HepG2 (cell line): ENCODE measurements at regions not wholly inside any gene's neighbourhood (a gene's known extent, or its start where the extent isn't known, plus 50 kb on each side); places are given as distances from the start of the nearest gene placed in this dataset.

Experiments
- ATAC-seq: fragments of 200-7000 bp; cut with Tn5 transposase; 3 replicates; pipeline ENCODE4 v1.9.1; 2020; ENCODE audit warnings: mild to moderate bottlenecking, moderate library complexity
- BruUV-seq: library from RNA; stranded (reverse); fragments of 400-500 nt; replicated peaks from 2 replicates; lab custom pipeline; 2021; lab: Mats Ljungman, UMichigan
- CTCF ChIA-PET: fragments of 300-600 bp; formaldehyde crosslinking; extraction: SDS; loops from one replicate; lab custom pipeline; 2021; ENCODE audit warnings: low total read pairs, inconsistent platforms, low intra/inter-chr PET ratio; lab: Yijun Ruan, JAX
- POLR2A ChIA-PET: fragments of 350-600 bp; sonication (Branson Sonifier 250); formaldehyde crosslinking; loops from one replicate; lab custom pipeline; 2020; ENCODE audit warnings: antibody characterized with exemption, inconsistent platforms; lab: Yijun Ruan, JAX
- DNase-seq: peaks from one replicate; pipeline ENCODE4 v3.0.0-alpha.2; 2015; ENCODE audit warnings: low spot score
- FAIRE-seq: peaks from 3 replicates; lab custom pipeline; 2011; peaks lifted over from hg19 to GRCh38; lab: Jason Lieb, UNC
- H2AFZ ChIP-seq: one replicate; pipeline ENCODE4 v1.6.1; 2011; ENCODE audit warnings: low read length, inconsistent platforms
- H3K27ac ChIP-seq: fragments of 300-600 bp; 3 replicates; pipeline ENCODE4 v1.8.0; 2011; ENCODE audit warnings: mixed run types, mild to moderate bottlenecking, mixed read lengths, low read length, inconsistent platforms; ENCODE audit not compliant: insufficient read depth; ENCODE audit errors: extremely low read length
- H3K27me3 ChIP-seq, 2 experiments: fragments of 200-600 bp in 1 of 2; 2 replicates in 1 of 2; 3 replicates in 1 of 2; pipeline versions ENCODE4 v1.6.0 to v1.8.0; 2011; ENCODE audit warnings: low read length in 2 of 2, mild to moderate bottlenecking in 2 of 2, moderate library complexity in 2 of 2, inconsistent platforms in 1 of 2; ENCODE audit not compliant: insufficient read depth in 2 of 2, control insufficient read depth in 1 of 2
- H3K36me3 ChIP-seq, 2 experiments: fragments of 200-600 bp in 1 of 2; replicated peaks in 1 of 2; 2 replicates in 1 of 2; 3 replicates in 1 of 2; pipeline versions ENCODE4 v1.5.1 to v1.8.0; 2011; ENCODE audit warnings: low read length in 2 of 2, inconsistent platforms in 1 of 2; ENCODE audit not compliant: insufficient read depth in 2 of 2, control insufficient read depth in 1 of 2
- H3K4me1 ChIP-seq: 2 replicates; pipeline ENCODE4 v1.5.1; 2012; ENCODE audit warnings: low read length, inconsistent platforms; ENCODE audit not compliant: insufficient read depth
- H3K4me2 ChIP-seq: 2 replicates; pipeline ENCODE4 v1.6.0; 2011; ENCODE audit warnings: low read depth, low read length, inconsistent platforms
- H3K4me3 ChIP-seq, 3 experiments: fragments of 200-600 bp in 1 of 3; sonication (generic), shearing (Covaris generic) in 1 of 3; replicated peaks in 1 of 3; 2 replicates each; pipeline ENCODE4 v1.5.1; 2011 to 2016; ENCODE audit warnings: low read length in 3 of 3, inconsistent platforms in 2 of 3, low read depth in 2 of 3, mild to moderate bottlenecking in 2 of 3, control low read depth in 1 of 3, mixed read lengths in 1 of 3; ENCODE audit not compliant: insufficient read depth in 1 of 3
- H3K79me2 ChIP-seq: one replicate; pipeline ENCODE4 v1.6.1; 2011; ENCODE audit warnings: low read length, inconsistent platforms; ENCODE audit not compliant: insufficient read depth
- H3K9ac ChIP-seq: 2 replicates; pipeline ENCODE4 v1.6.0; 2011; ENCODE audit warnings: mild to moderate bottlenecking, low read depth, low read length, inconsistent platforms; ENCODE audit not compliant: insufficient read depth
- H3K9me3 ChIP-seq: 2 replicates; pipeline ENCODE4 v1.5.1; 2012; ENCODE audit warnings: mild to moderate bottlenecking, low read length
- H4K20me1 ChIP-seq: 2 replicates; pipeline ENCODE4 v1.6.0; 2011; ENCODE audit warnings: inconsistent platforms, mild to moderate bottlenecking, low read length, moderate library complexity; ENCODE audit not compliant: insufficient read depth
- CEBPG ChIP-seq: IDR thresholded peaks from 2 replicates; pipeline ENCODE4 v1.6.1; 2016
- RAD21 ChIP-seq: fragments of 450-650 bp; formaldehyde crosslinking; IDR thresholded peaks from 2 replicates; pipeline ENCODE4 v1.5.0; 2020; ENCODE audit warnings: mild to moderate bottlenecking
- SMC3 ChIP-seq: IDR thresholded peaks from 2 replicates; pipeline ENCODE4 v1.6.1; 2011; ENCODE audit warnings: low read length, improper control_type of control experiment
- STAG1 ChIP-seq: sonication (generic); formaldehyde crosslinking; IDR thresholded peaks from 2 replicates; pipeline ENCODE4 v1.4.0; 2020; ENCODE audit warnings: missing genetic modification reagents
- THYN1 ChIP-seq: sonication (generic); formaldehyde crosslinking; IDR thresholded peaks from 2 replicates; pipeline ENCODE4 v1.8.1; 2023; ENCODE audit warnings: low read depth, mild to moderate bottlenecking, moderate library complexity, missing genetic modification reagents, borderline replicate concordance
- ZNF263 ChIP-seq: sonication (generic); formaldehyde crosslinking; IDR thresholded peaks from 2 replicates; pipeline ENCODE4 v1.4.0; 2020; ENCODE audit warnings: missing genetic modification reagents
- WGBS: methylation state at CpG from one replicate; pipeline ENCODE4 v1.1.6; 2017; ENCODE audit warnings: low lambda C conversion rate; 5-methylcytosine and 5-hydroxymethylcytosine counted together
- in situ Hi-C: cut with HindIII; loops from 2 replicates; pipeline ENCODE4 v1.10.0; 2017; ENCODE audit warnings: low pct_unique_long_range_greater_than_20kb; ENCODE audit not compliant: extremely low pct_ligation_motif_present
- intact Hi-C: fragments of 100-400 bp; cut with micrococcal nuclease; formaldehyde crosslinking; loops from one replicate; pipeline ENCODE4 v1.10.0; 2022; ENCODE audit not compliant: unreplicated experiment
- TF ChIP-seq, protein P1 (sequence below): sonication (generic); formaldehyde crosslinking; IDR thresholded peaks from 2 replicates; pipeline ENCODE4 v1.5.0; 2020; ENCODE audit warnings: mild to moderate bottlenecking, missing genetic modification reagents, moderate library complexity
- TF ChIP-seq, protein P2 (sequence below): sonication (generic); formaldehyde crosslinking; IDR thresholded peaks from 2 replicates; pipeline ENCODE4 v1.5.0; 2020; ENCODE audit warnings: missing genetic modification reagents

DNA sequence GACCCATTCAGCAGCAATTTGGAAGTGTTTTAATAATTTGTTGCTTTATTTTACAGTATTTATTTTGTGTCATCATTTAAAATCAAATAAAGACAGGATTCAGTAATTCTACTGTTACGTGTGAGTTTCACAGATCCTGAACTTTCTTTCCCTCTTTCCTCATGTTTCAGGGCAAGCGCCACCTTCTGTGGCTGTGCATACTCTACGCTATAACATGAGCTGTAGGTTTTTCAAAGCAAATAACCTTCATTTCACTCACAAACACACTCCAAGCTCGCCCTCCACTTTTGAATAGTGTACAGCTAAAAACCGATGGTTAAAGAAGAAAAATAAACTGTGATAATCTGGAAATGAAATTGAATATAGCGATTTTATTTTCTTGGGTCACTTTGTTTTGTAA is 753.3 kb downstream of the OLFM4 start:
- Histone ChIP-seq H3K4me1 (no peaks in the 10 kb centered on the region), H3K36me3 (no peaks in the 10 kb centered on the region), H4K20me1 (no peaks in the 10 kb centered on the region), H3K9me3 (no peaks in the 10 kb centered on the region), H3K4me3 (no peak overlapping the region), H3K4me2 (no peak overlapping the region), H3K27me3 (no peaks in the 10 kb centered on the region), H3K9ac (no peak overlapping the region), H3K27ac (no peak overlapping the region), H2AFZ (no peak overlapping the region), H3K79me2 (no peaks in the 10 kb centered on the region)
- ATAC-seq (peak; percentile 82), FAIRE-seq (no peak), DNase-seq (no peak)
- WGBS: 4% methylated on average over 6 of the region's 6 CpGs
- intact Hi-C loops: loop anchor here (1.0 kb wide), 1 partner anchor 532 kb away; no protein-coding TSS in a partner anchor
- CTCF ChIA-PET: interaction anchor here (0.9 kb wide), 1 partner anchor 1463 kb away, joined by 4 read pairs; no protein-coding TSS in a partner anchor
- BruUV-seq: no TSS peak
- in situ Hi-C loops: no loop called here
- no peak for TF ChIP-seq THYN1 (CRISPR knock-in tag)
- POLR2A ChIA-PET: no interaction called here

DNA sequence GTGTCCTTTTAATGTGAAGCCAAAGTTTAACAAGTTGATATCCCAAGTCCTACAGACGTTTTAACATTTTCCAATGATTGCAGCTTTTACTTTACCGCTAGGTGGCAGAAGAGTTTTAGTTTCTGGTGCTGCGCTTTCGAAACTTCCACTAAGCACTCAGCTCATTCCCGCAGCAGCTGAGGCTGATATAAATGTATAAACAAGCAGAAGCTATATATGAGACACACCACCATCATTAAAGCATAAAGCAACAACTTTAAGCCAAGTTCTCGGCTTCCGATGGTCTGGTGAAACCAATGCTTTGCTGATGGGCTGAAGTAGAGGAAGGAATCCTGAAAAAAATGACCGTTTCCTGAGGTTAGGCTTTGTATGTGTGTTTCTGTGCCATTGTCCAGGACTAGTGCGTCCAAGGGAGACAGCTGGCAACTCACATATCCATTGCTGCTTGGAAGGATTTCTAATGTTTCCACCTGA is 753.9 kb downstream of the OLFM4 start:
- CTCF ChIA-PET: interaction anchor here (0.9 kb wide), 1 partner anchor 1463 kb away, joined by 4 read pairs; no protein-coding TSS in a partner anchor
- Histone ChIP-seq H3K4me1 (no peaks in the 10 kb centered on the region), H3K36me3 (no peaks in the 10 kb centered on the region), H3K27me3 (no peaks in the 10 kb centered on the region), H4K20me1 (no peaks in the 10 kb centered on the region), H3K9ac (no peak overlapping the region), H2AFZ (peak overlapping the region; percentile 54), H3K4me2 (no peak overlapping the region), H3K27ac (no peak overlapping the region), H3K4me3 (no peak overlapping the region), H3K79me2 (no peaks in the 10 kb centered on the region), H3K9me3 (no peaks in the 10 kb centered on the region)
- POLR2A ChIA-PET: no interaction called here
- WGBS: 1% methylated on average over 9 of the region's 9 CpGs
- intact Hi-C loops: loop anchor here (1.0 kb wide), 1 partner anchor 532 kb away; no protein-coding TSS in a partner anchor
- TF ChIP-seq ZNF263 (CRISPR knock-in tag) (no peak), CEBPG (peak; percentile 24; the same call in 1 of the 2 replicates), SMC3 (peak; percentile 32; the same call in 1 of the 2 replicates), RAD21 (0 out of 2 replicates have a peak, but pooled peaks have one; percentile 29), STAG1 (CRISPR knock-in tag) (peak; percentile 77)
- TF ChIP-seq, protein P1, sequence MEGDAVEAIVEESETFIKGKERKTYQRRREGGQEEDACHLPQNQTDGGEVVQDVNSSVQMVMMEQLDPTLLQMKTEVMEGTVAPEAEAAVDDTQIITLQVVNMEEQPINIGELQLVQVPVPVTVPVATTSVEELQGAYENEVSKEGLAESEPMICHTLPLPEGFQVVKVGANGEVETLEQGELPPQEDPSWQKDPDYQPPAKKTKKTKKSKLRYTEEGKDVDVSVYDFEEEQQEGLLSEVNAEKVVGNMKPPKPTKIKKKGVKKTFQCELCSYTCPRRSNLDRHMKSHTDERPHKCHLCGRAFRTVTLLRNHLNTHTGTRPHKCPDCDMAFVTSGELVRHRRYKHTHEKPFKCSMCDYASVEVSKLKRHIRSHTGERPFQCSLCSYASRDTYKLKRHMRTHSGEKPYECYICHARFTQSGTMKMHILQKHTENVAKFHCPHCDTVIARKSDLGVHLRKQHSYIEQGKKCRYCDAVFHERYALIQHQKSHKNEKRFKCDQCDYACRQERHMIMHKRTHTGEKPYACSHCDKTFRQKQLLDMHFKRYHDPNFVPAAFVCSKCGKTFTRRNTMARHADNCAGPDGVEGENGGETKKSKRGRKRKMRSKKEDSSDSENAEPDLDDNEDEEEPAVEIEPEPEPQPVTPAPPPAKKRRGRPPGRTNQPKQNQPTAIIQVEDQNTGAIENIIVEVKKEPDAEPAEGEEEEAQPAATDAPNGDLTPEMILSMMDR (CRISPR knock-in tag): peak; percentile 77
- TF ChIP-seq, protein P2, sequence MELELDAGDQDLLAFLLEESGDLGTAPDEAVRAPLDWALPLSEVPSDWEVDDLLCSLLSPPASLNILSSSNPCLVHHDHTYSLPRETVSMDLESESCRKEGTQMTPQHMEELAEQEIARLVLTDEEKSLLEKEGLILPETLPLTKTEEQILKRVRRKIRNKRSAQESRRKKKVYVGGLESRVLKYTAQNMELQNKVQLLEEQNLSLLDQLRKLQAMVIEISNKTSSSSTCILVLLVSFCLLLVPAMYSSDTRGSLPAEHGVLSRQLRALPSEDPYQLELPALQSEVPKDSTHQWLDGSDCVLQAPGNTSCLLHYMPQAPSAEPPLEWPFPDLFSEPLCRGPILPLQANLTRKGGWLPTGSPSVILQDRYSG: no peak
- peak; percentile 26 for FAIRE-seq
- peak; percentile 33 for DNase-seq
- in situ Hi-C loops: no loop called here
- ATAC-seq: peak; percentile 84
- BruUV-seq: no TSS peak
